Neural progenitor cell (in vitro differentiated cells): ENCODE measurements at regions not wholly inside any gene's neighbourhood (a gene's known extent, or its start where the extent isn't known, plus 50 kb on each side); places are given as distances from the start of the nearest gene placed in this dataset.

Experiments used
- DNase-seq: peaks from one replicate; pipeline ENCODE4 v3.0.0-alpha.2; 2016; ENCODE audit warnings: low spot score
- H2AFZ ChIP-seq: fragments of 200-600 bp; sonication (generic); replicated peaks from 2 replicates; pipeline ENCODE4 v1.6.1; 2016; ENCODE audit warnings: antibody characterized with exemption
- H3F3A ChIP-seq: fragments of 200-600 bp; sonication (generic); 2 replicates; pipeline ENCODE4 v1.6.1; 2016; ENCODE audit warnings: antibody characterized with exemption, low read depth
- H3K27ac ChIP-seq: fragments of 200-600 bp; sonication (generic); 2 replicates; pipeline ENCODE4 v1.5.1; 2016; ENCODE audit warnings: mild to moderate bottlenecking
- H3K27me3 ChIP-seq: fragments of 200-600 bp; sonication (generic); 2 replicates; pipeline ENCODE4 v1.6.1; 2016; ENCODE audit warnings: mild to moderate bottlenecking, moderate library complexity
- H3K36me3 ChIP-seq: fragments of 200-600 bp; sonication (generic); 2 replicates; pipeline ENCODE4 v1.5.1; 2016
- H3K4me1 ChIP-seq: fragments of 200-600 bp; sonication (generic); 2 replicates; pipeline ENCODE4 v1.6.1; 2016; ENCODE audit warnings: mixed run types
- H3K4me2 ChIP-seq: fragments of 200-600 bp; sonication (generic); 2 replicates; pipeline ENCODE4 v1.6.1; 2016
- H3K4me3 ChIP-seq: fragments of 200-600 bp; sonication (generic); 2 replicates; pipeline ENCODE4 v1.5.1; 2016
- H3K79me2 ChIP-seq: fragments of 200-600 bp; sonication (generic); 2 replicates; pipeline ENCODE4 v1.6.1; 2016; ENCODE audit warnings: low read depth
- H3K9ac ChIP-seq: fragments of 200-600 bp; sonication (generic); 2 replicates; pipeline ENCODE4 v1.6.1; 2016
- H3K9me3 ChIP-seq: fragments of 200-600 bp; sonication (generic); 2 replicates; pipeline ENCODE4 v1.5.1; 2016; ENCODE audit warnings: low read depth
- H4K20me1 ChIP-seq: fragments of 200-600 bp; sonication (generic); 2 replicates; pipeline ENCODE4 v1.6.1; 2016; ENCODE audit warnings: low read depth
- H3K27ac Mint-ChIP-seq: 3 replicates; pipeline ENCODE4 v1.8.0; 2021; ENCODE audit warnings: mixed read lengths
- H3K27me3 Mint-ChIP-seq: 2 replicates; pipeline ENCODE4 v1.8.0; 2022; ENCODE audit warnings: low read depth, mild to moderate bottlenecking, inconsistent platforms, moderate library complexity, mixed read lengths; ENCODE audit not compliant: insufficient read depth
- H3K36me3 Mint-ChIP-seq: 3 replicates; pipeline ENCODE4 v1.8.0; 2021; ENCODE audit warnings: mixed read lengths
- H3K4me1 Mint-ChIP-seq: 3 replicates; pipeline ENCODE4 v1.8.0; 2021; ENCODE audit warnings: mixed read lengths
- H3K4me3 Mint-ChIP-seq: 3 replicates; pipeline ENCODE4 v1.8.0; 2021; ENCODE audit warnings: mild to moderate bottlenecking, moderate library complexity, mixed read lengths
- H3K9me3 Mint-ChIP-seq: 3 replicates; pipeline ENCODE4 v1.8.0; 2020; ENCODE audit warnings: mixed read lengths
- EZH2 ChIP-seq: fragments of 200-600 bp; sonication (generic); IDR thresholded peaks from 2 replicates; pipeline ENCODE4 v1.6.1; 2017; ENCODE audit warnings: antibody characterized with exemption, mild to moderate bottlenecking, moderate library complexity
- EZH2phosphoT487 ChIP-seq: fragments of 200-600 bp; sonication (generic); IDR thresholded peaks from 2 replicates; pipeline ENCODE4 v1.6.1; 2017; ENCODE audit warnings: antibody characterized with exemption
- TF ChIP-seq, protein P1 (sequence below): fragments of 200-600 bp; sonication (generic); IDR thresholded peaks from 2 replicates; pipeline ENCODE4 v1.5.1; 2017; ENCODE audit warnings: antibody characterized with exemption, mild to moderate bottlenecking

DNA sequence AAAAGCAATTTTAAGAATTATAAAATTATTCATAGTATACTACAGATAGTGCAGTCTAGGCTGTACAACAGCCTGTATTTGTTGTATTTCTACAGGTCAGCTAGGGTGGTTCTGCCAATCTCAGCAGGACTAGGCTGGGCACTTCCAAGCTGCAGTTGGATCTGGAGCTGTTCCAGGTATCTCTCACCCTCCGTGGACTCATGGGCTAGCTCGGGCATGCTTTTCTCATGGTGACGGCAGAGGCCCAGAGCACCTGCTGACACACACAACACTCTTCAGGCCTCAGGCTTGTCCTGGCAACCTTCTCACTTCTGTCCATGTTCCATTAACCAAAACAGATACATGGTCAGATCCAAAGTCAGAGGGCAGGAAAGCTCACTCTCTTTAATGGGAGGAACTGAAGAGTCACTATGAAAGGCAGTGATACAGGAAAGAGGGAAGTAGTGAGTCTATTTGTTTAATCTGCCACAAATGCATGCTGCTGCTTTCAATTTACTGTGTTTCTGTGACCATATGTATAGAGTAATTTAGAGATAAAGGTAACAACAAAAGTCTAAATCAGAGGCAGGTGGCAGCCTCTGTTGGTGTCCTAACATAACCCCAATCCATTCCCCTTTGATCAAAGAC lies 462.4 kb upstream of the ACVR2A start:
- no peaks in the 10 kb centered on the region for H3K27me3 Mint-ChIP-seq
- Histone ChIP-seq H3K9me3 (no peaks in the 10 kb centered on the region), H3K4me1 (no peaks in the 10 kb centered on the region), H3K36me3 (no peaks in the 10 kb centered on the region), H4K20me1 (no peaks in the 10 kb centered on the region), H3F3A (no peaks in the 10 kb centered on the region), H3K4me2 (no peak overlapping the region), H2AFZ (no peak overlapping the region), H3K79me2 (no peaks in the 10 kb centered on the region), H3K4me3 (no peak overlapping the region), H3K27me3 (no peaks in the 10 kb centered on the region), H3K27ac (no peak overlapping the region), H3K9ac (no peak overlapping the region)
- no peaks in the 10 kb centered on the region for H3K36me3 Mint-ChIP-seq
- no peaks in the 10 kb centered on the region for H3K4me1 Mint-ChIP-seq
- no peak overlapping the region for H3K27ac Mint-ChIP-seq
- TF ChIP-seq EZH2phosphoT487: no peak
- TF ChIP-seq EZH2: no peak
- TF ChIP-seq, protein P1, sequence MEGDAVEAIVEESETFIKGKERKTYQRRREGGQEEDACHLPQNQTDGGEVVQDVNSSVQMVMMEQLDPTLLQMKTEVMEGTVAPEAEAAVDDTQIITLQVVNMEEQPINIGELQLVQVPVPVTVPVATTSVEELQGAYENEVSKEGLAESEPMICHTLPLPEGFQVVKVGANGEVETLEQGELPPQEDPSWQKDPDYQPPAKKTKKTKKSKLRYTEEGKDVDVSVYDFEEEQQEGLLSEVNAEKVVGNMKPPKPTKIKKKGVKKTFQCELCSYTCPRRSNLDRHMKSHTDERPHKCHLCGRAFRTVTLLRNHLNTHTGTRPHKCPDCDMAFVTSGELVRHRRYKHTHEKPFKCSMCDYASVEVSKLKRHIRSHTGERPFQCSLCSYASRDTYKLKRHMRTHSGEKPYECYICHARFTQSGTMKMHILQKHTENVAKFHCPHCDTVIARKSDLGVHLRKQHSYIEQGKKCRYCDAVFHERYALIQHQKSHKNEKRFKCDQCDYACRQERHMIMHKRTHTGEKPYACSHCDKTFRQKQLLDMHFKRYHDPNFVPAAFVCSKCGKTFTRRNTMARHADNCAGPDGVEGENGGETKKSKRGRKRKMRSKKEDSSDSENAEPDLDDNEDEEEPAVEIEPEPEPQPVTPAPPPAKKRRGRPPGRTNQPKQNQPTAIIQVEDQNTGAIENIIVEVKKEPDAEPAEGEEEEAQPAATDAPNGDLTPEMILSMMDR: no peak
- H3K4me3 Mint-ChIP-seq: no peak overlapping the region
- no peak for DNase-seq
- H3K9me3 Mint-ChIP-seq: no peaks in the 10 kb centered on the region

DNA sequence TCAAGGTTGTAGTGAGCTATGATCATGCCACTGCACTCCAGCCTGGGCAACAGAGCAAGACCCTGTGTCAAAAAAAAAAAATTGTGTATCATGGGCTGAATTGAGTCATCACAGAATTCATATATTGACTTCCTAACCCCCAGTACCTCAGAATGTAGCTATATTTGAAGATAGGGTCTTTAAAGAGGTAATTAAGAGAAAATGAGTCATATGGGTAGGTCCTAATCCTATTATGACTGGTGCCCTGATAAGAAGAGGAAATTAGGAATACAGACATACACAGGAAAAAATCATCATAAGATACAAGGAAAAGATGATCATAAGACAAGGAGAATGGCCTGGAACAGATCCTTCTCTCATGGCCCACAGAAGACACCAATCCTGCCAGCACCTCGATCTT lies 466.4 kb upstream of the ACVR2A start:
- Histone ChIP-seq H3K4me3 (no peak overlapping the region), H3K4me2 (no peak overlapping the region), H3K27me3 (no peaks in the 10 kb centered on the region), H3K36me3 (no peaks in the 10 kb centered on the region), H4K20me1 (no peaks in the 10 kb centered on the region), H3K9ac (no peak overlapping the region), H3K4me1 (no peaks in the 10 kb centered on the region), H2AFZ (no peak overlapping the region), H3K27ac (no peak overlapping the region), H3K79me2 (no peaks in the 10 kb centered on the region), H3K9me3 (no peaks in the 10 kb centered on the region), H3F3A (no peaks in the 10 kb centered on the region)
- no peak overlapping the region for H3K4me3 Mint-ChIP-seq
- H3K4me1 Mint-ChIP-seq: peaks cover 3% of the 10 kb centered on the region
- H3K27me3 Mint-ChIP-seq: no peaks in the 10 kb centered on the region
- no peak for TF ChIP-seq EZH2
- no peak for TF ChIP-seq EZH2phosphoT487
- TF ChIP-seq, protein P1: no peak
- H3K27ac Mint-ChIP-seq: no peak overlapping the region
- H3K36me3 Mint-ChIP-seq: no peaks in the 10 kb centered on the region
- no peak for DNase-seq
- H3K9me3 Mint-ChIP-seq: no peaks in the 10 kb centered on the region

DNA sequence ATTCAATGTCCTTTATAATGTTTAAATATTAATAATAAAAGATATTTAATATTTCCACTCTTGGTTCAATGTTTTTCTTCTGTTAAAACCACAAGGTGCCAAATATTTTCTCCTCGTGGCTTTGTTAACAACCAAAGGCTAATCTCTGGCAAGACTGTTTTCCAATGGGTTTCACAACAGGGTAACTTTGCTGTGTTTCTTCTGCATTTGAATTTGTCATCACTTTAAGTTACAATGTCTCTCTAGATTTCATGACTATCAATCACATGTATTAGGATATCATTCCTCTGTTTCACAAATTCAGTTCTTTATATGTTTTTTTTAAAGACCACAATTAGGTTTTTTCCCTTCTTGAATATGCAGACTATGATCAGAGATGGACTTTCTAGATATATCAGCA lies 469.8 kb upstream of the ACVR2A start:
- Mint-ChIP-seq H3K36me3 (no peaks in the 10 kb centered on the region), H3K4me1 (peaks cover 3% of the 10 kb centered on the region), H3K27me3 (no peaks in the 10 kb centered on the region), H3K4me3 (no peak overlapping the region), H3K9me3 (no peaks in the 10 kb centered on the region), H3K27ac (no peak overlapping the region)
- Histone ChIP-seq H3K4me2 (no peak overlapping the region), H3F3A (no peaks in the 10 kb centered on the region), H4K20me1 (no peaks in the 10 kb centered on the region), H3K9ac (no peak overlapping the region), H3K27me3 (no peaks in the 10 kb centered on the region), H3K9me3 (no peaks in the 10 kb centered on the region), H3K79me2 (no peaks in the 10 kb centered on the region), H3K4me1 (no peaks in the 10 kb centered on the region), H2AFZ (no peak overlapping the region), H3K27ac (no peak overlapping the region), H3K36me3 (no peaks in the 10 kb centered on the region), H3K4me3 (no peak overlapping the region)
- TF ChIP-seq EZH2phosphoT487 (no peak), EZH2 (no peak)
- TF ChIP-seq, protein P1: no peak
- no peak for DNase-seq
